ENCODE measurements at regions not wholly inside any gene's neighbourhood (a gene's known extent, or its start where the extent isn't known, plus 50 kb on each side); places are given as distances from the start of the nearest gene placed in this dataset.

DNA sequence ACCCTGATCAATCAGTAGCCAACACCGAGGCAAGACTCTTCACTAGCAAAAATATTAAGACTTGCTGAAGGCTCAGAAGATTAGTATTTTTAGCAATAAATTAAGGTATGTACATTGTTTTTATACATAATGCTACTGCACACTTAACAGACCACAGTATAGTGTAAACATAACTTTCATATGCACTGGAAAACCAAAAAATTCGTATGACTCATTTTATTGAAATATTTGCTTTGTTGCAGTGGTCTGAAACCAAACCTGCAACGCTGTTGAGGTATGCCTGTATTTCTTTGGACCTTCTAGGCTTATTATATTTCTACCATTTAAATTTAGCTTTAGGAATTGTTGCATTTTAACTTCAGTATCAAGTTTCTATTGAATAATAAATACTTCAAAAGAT lies 65.8 kb upstream of the BCL9 start:
- no peak for TF ChIP-seq CTCF (IDR thresholded peaks at IDR 0.05; ENCODE audit: control insufficient read depth, insufficient read depth, low read depth, low read length, missing control alignments)
- DNase-seq (ENCODE audit: low read depth) = no peak
- H3K4me3 ChIP-seq (ENCODE audit: control insufficient read depth, low read depth, low read length) = no peak overlapping the region

GRCh38 chr1:147478521-147478920 lies 62.8 kb upstream of the BCL9 start:
- DNase-seq (ENCODE audit: low read depth) = no peak
- TF ChIP-seq CTCF (IDR thresholded peaks at IDR 0.05; ENCODE audit: control insufficient read depth, insufficient read depth, low read depth, low read length, missing control alignments) = no peak
- no peak overlapping the region for H3K4me3 ChIP-seq (ENCODE audit: control insufficient read depth, low read depth, low read length)

GRCh38 chr1:147479864-147480564 lies 61.3 kb upstream of the BCL9 start:
- no peak for TF ChIP-seq CTCF (IDR thresholded peaks at IDR 0.05; ENCODE audit: control insufficient read depth, insufficient read depth, low read depth, low read length, missing control alignments)
- H3K4me3 ChIP-seq (ENCODE audit: control insufficient read depth, low read depth, low read length) = no peak overlapping the region
- DNase-seq (ENCODE audit: low read depth) = no peak

DNA sequence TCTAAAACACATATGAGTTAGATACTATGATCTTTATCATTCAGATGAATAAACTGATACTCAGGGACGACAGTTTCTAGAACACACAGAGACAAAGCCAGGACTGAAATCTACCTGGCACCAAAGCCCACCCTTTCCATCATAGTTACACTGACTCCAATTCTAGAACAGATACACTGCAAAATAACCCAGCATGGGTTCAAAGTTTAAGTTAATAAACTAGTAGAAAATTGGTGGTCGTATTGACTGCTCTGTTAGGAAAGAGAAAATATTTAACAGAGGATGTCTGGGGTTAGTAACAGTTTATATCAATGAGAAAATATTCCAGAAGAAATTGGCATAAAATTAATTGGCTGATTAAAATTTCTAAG lies 60.8 kb upstream of the BCL9 start:
- no peak for TF ChIP-seq CTCF (IDR thresholded peaks at IDR 0.05; ENCODE audit: control insufficient read depth, insufficient read depth, low read depth, low read length, missing control alignments)
- DNase-seq (ENCODE audit: low read depth) = no peak

GRCh38 chr1:147486876-147487656 lies 54.2 kb upstream of the BCL9 start:
- TF ChIP-seq CTCF (IDR thresholded peaks at IDR 0.05; ENCODE audit: control insufficient read depth, insufficient read depth, low read depth, low read length, missing control alignments) = no peak
- no peak for DNase-seq (ENCODE audit: low read depth)
- no peak overlapping the region for H3K4me3 ChIP-seq (ENCODE audit: control insufficient read depth, low read depth, low read length)

More for the DNA sequence above, 60.8 kb upstream of the BCL9 start:
- H3K4me3 ChIP-seq (ENCODE audit: control insufficient read depth, low read depth, low read length) = no peak overlapping the region

DNA sequence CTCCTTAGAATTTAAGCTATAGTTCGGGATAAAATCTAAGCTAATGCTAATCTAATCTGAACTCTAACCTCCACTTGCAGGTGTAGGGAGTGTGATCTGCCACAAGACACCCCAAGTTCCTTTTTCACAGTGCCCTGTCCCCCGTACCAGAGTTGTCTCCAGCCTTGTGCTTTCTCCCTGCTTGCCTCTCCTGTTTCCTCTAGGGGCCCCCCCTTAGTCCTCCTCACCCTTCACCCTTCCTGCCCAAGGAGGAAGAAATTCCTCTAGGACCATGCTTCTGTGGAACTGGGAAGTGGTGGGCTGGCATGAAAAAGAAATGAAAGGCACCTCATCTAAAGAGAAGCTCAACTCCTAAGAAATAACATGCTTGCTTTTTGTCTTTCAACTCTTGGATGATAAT lies 50.2 kb upstream of the BCL9 start:
- H3K4me3 ChIP-seq (ENCODE audit: control insufficient read depth, low read depth, low read length) = no peak overlapping the region
- no peak for DNase-seq (ENCODE audit: low read depth)
- TF ChIP-seq CTCF (IDR thresholded peaks at IDR 0.05; ENCODE audit: control insufficient read depth, insufficient read depth, low read depth, low read length, missing control alignments) = no peak

All from AG09309 (cell line).